ENCODE measurements at regions not wholly inside any gene's neighbourhood (a gene's known extent, or its start where the extent isn't known, plus 50 kb on each side); places are given as distances from the start of the nearest gene placed in this dataset.
"Not testable (repeated sequence)": the region's sequence is repeated elsewhere in the genome, so short reads cannot be mapped to it uniquely, and the experiment has no call there.

DNA sequence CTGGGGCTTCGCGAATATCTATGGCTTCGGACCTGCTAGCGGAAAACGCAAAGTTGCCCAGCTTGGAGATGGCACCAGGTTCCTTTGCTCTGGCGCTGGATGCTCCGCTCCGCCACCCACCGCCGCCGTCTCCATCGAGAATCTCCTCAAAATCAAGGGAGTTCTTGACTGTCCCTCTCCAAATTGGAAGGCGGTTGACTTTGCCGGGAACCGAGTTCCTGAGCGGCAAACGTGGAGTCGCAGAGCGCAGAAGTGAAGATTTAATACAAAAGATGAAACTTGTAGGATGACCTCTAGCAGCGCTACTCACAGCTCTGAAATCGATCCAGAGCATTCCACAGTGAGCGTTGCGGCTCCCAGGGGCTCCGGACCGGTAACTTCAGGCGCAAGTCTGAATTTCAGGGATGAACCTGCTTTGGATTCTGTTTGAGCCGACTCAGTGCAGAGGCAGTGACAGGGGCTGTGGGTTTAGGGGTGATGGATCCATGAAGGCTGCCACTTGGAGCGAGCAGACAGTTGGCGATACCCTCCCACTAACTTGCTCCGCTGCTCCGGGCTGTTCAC is 1641.5 kb upstream of the C9orf72 start:
- intact Hi-C loops (cut with DNase I): no loop called here
- peak; percentile 68 for DNase-seq (ENCODE audit: low spot score)

GRCh38 chr9:29217966-29218365 is 1644.7 kb upstream of the C9orf72 start:
- intact Hi-C loops (cut with DNase I): no loop called here
- no peak for DNase-seq (ENCODE audit: low spot score)

GRCh38 chr9:29220596-29221251 is 1647.4 kb upstream of the C9orf72 start:
- intact Hi-C loops (cut with DNase I): no loop called here
- DNase-seq (ENCODE audit: low spot score): no peak

GRCh38 chr9:29228558-29228957 is 1655.3 kb upstream of the C9orf72 start:
- intact Hi-C loops (cut with DNase I): no loop called here
- no peak for DNase-seq (ENCODE audit: low spot score)

DNA sequence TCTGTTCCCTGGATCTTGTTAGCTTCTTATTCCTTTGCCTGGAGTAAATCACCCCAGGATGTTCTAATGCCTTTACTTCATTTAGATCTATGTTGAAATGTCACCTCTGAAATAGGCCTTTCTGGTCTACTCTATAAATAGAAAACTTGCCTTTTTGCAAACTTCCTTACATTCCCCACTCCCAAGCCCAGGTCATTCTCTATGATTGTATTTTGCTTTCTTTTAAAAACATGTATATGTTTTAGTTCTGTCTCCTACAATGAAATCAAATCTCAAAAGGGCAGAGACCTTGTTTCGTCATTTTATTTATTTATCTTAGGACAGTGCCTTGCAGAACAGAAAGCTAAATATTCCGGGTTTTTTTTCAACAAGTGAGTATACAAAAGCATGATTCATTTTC is 1657.7 kb upstream of the C9orf72 start:
- DNase-seq (ENCODE audit: low spot score): no peak
- intact Hi-C loops (cut with DNase I): no loop called here

DNA sequence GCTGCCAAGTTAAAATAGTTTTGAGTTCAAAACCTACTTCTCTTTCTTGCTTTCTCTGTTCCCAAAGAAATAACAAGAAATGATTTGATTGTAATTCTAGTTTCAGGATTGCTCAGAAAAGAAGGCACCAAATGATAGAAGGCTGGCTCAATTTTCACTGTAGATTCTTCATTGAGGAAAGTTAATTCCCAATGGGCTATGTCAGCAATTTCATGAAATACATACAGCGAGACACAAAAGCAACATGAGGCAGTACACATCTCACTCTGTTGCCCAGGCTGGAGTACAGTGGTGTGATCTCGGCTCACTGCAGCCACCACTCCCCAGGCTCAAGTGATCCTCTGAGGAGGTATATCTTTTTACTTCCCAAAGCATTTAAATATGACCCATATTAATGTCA is 1659.9 kb upstream of the C9orf72 start:
- intact Hi-C loops (cut with DNase I): no loop called here
- DNase-seq (ENCODE audit: low spot score): no peak

- no peak for DNase-seq (ENCODE audit: low spot score)
- intact Hi-C loops (cut with DNase I): no loop called here
Observed at GRCh38 chr9:29241320-29241719, 1668.0 kb upstream of the C9orf72 start.

DNA sequence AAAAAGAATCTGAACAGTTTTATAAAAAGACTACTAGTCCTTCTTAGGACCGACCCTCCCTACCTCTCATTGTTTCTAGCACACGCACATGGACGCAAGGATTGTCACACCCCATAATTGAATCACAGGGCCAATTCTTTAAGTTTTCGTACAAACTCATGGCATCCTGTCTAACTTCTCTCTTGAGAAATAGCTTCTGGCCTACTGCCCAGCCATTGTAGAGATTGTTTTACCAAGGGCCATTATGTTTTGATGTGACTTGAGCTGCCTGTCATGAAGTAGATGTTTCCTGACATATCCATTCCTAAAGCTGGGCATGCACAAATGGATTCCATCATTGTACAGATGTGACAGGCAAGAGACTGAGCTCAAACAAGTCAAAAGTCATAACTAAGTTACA is 1672.1 kb upstream of the C9orf72 start:
- intact Hi-C loops (cut with DNase I): no loop called here
- no peak for DNase-seq (ENCODE audit: low spot score)

DNA sequence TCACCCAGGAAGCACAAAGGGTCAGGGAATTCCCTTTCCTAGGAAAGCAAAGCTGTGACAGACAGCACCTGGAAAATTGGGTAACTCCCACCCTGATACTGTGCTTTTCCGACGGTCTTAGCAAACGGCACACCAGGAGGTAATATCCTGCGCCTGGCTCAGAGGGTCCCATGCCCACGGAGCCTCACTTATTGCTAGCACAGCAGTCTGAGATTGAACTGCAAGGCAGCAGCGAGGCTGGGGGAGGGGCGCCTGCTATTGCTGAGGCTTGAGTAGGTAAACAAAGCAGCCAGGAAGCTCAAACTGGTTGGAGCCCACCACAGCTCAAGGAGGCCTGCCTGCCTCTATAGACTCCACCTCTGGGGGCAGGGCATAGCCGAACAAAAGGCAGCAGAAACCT is 1697.1 kb upstream of the C9orf72 start:
- peak; percentile 53 for DNase-seq (ENCODE audit: low spot score)
- intact Hi-C loops (cut with DNase I): not testable (repeated sequence)

DNA sequence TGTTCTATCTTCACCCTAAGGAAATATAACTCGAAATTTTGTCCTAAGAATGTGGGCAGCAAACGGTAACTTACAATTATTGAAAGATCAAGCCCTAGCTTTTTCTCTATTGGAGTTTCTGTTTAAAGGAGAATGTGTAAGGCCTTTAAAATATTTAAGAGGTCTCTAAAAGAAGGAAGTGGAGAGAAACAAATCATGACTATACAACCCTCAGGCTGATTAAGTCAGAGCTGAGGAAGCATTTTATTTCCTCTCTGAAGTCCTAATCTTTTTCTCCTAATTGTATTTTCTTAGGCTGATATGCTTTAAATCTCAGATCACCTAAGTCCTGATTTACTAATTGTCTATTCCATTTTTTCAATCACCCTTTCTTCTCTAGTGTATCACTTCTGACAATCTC is 1708.8 kb upstream of the C9orf72 start:
- DNase-seq (ENCODE audit: low spot score): no peak
- intact Hi-C loops (cut with DNase I): no loop called here

DNA sequence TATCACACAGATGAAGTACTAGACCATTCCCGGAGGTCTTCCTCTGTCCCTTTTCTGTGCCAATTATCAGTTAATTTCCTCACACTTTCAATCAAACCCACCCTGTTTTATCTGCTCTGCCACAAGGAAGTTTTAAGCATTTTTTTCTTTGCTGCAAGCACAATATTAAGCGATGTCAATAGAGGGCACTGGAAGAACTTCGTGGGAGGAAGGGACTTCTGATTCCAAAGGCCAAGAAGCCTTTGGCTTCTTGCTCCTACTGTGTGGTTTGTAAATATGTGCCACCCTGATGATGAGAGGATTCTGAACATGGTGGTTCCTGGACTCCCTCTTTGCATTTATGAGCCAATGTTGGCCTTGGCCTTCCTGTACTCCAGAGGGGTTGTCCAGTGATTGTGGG is 1712.5 kb upstream of the C9orf72 start:
- intact Hi-C loops (cut with DNase I): no loop called here

GRCh38 chr9:29289365-29289764 is 1716.1 kb upstream of the C9orf72 start:
- intact Hi-C loops (cut with DNase I): no loop called here
- no peak for DNase-seq (ENCODE audit: low spot score)

More for the DNA sequence above, 1712.5 kb upstream of the C9orf72 start:
- DNase-seq (ENCODE audit: low spot score): no peak

DNA sequence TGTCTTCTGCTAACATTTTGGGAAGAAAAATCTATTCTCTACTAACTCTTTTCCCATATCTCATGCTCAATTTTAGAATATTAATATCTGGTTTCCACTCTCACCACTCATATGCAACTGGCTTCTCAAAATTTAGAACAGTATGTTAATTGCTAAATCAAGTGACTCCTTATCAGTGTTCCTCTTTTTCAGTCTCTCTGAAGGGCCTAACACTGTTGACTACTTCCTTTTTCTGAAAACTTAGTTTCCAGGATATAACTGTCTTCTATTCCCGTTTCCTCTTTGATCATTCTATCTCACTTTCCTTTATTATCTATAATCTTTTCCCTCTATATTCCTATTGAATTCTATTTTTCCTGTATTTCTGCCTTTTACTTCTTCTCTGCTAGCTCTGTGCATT is 1717.2 kb upstream of the C9orf72 start:
- DNase-seq (ENCODE audit: low spot score): no peak
- intact Hi-C loops (cut with DNase I): no loop called here

DNA sequence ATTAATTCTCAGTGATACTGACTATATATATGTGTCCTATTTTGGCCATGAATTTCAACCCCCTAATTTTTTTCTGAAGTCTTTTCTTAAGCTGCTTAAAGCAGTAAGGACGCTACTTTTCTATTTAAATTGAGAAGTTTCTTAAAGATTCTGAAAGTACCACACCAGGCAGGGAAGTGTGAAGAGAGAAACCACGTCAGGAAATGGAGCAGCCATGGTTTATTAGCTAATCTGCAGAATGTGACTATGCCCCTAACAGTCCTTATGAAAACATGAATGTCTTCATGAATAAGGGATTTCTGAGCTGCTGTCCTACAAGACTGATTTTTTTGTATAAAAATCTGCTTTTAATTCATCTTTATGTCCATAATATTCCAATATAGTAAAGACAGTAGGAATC is 1724.3 kb upstream of the C9orf72 start:
- intact Hi-C loops (cut with DNase I): no loop called here

GRCh38 chr9:29311221-29311620 is 1737.9 kb upstream of the C9orf72 start:
- intact Hi-C loops (cut with DNase I): loop anchor here in 1 of 2 donors (5.0 kb wide), 1 partner anchor 46 kb away; no protein-coding TSS in a partner anchor

More for the DNA sequence above, 1724.3 kb upstream of the C9orf72 start:
- no peak for DNase-seq (ENCODE audit: low spot score)

GRCh38 chr9:29312327-29312726 is 1739.0 kb upstream of the C9orf72 start:
- no peak for DNase-seq (ENCODE audit: low spot score)
- intact Hi-C loops (cut with DNase I): loop anchor here in 1 of 2 donors (5.0 kb wide), 1 partner anchor 45 kb away; no protein-coding TSS in a partner anchor

More at GRCh38 chr9:29311221-29311620, 1737.9 kb upstream of the C9orf72 start:
- DNase-seq (ENCODE audit: low spot score): no peak

- DNase-seq (ENCODE audit: low spot score): no peak
- intact Hi-C loops (cut with DNase I): no loop called here
Observed at GRCh38 chr9:29319736-29320513, 1746.6 kb upstream of the C9orf72 start.

DNA sequence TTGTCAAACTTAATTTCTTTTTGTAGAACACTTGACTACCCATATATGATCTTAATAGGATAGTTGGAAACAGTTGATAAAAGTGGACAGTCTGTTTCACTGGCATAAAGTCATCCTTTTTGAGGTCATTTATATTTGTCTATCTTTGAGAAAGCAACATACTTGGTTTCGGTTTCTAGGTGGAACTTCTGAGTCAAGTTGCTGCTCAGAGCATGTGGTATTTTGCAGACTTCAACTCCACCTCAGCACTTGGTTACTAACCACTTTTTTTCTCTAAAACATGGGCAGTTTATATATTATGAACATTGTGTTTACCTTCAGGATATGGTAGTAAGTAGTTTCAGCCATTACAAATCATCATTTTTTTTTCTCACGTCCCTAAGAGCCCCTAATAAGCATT is 1749.0 kb upstream of the C9orf72 start:
- intact Hi-C loops (cut with DNase I): no loop called here
- DNase-seq (ENCODE audit: low spot score): no peak

DNA sequence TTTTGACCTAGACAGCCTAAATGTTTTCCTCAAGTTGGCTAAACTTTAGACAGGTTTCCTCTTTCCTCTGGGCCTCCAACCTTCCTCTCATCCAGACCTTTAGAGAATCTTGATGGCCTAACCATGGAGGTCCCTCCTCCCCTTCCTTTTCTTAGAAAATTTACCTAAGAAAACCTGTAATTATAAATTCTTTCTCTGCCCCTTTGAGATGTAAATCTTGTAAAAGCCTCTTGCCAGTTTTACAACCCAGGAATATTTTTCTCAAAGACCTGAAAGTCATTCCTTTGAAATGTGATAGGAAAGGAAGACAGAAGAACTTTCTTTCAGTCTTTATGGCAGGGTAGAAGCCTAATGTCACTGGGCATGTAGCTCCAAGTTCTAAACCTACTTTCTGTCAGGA is 1752.6 kb upstream of the C9orf72 start:
- intact Hi-C loops (cut with DNase I): no loop called here
- DNase-seq (ENCODE audit: low spot score): no peak

DNA sequence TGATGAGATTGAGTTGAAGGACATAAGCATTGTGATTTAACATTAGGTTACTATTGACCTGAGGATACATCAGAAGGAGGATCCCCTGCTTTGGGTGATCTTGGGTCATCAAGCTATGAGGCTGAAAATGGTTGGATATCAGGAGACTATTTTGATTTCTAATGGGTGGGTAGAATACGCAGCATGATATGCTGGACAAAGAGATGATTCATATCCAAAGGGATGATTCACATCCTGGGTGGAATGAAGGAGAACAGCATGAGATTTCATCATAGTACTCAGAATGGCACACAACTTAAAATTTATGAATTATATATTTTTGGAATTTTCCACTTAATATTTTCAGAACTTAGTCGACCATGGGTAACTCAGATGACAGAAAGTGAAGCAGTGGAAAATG is 1759.5 kb upstream of the C9orf72 start:
- intact Hi-C loops (cut with DNase I): no loop called here
- no peak for DNase-seq (ENCODE audit: low spot score)

DNA sequence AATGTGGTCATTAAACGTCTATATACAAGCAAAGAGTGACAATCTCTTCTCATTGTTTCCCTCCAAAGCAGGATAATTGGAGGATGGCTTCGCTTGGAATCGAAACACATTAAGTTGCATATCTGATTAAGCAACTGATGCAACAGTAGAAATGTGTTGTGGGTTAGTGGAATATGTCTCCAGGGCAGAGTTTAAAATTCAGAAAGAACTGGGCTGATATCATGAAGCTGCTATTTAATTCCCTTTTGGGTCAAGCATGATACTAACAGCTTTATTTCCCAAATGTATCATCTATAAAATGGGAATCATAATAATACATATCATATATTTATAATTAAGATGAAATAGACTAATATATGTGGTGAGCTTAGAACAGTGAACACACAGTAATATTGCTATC is 1763.0 kb upstream of the C9orf72 start:
- no peak for DNase-seq (ENCODE audit: low spot score)
- intact Hi-C loops (cut with DNase I): no loop called here

Data from posterior vena cava (tissue), 2 donors.